ENCODE measurements at regions not wholly inside any gene's neighbourhood (a gene's known extent, or its start where the extent isn't known, plus 50 kb on each side); places are given as distances from the start of the nearest gene placed in this dataset.

DNA sequence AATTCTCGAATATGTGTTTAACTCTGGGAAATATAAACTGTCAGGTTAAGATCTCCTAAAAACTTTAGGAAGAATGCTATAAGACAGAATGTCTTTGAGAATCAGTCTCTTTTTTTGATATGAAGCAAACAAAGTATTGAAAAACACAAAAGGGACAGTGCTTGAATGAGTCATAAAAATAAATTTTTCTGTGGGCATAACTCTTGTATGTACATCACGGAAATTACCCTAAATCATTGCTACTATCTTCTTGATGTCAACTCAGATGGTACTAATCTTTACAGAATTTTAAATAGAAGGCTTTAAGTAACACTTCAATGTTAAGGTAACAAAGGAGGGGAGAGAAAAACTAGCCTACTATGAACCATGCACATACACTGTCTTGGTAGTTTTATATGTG lies 244.0 kb upstream of the AMIGO2 start:
- WGBS (ENCODE audit: insufficient coverage): no CpG with 5 or more reads among the region's 2 CpGs
- H3K36me3 ChIP-seq (ENCODE audit: control insufficient read depth in 4 of 4, insufficient read depth in 4 of 4, low read length in 3 of 4): no peaks in the 10 kb centered on the region
- H3K4me3 ChIP-seq (ENCODE audit: control insufficient read depth in 1 of 7, extremely low read depth in 1 of 7, insufficient read depth in 4 of 7, low read depth in 2 of 7, low read length in 6 of 7): no peak overlapping the region
- H3K9me3 ChIP-seq (ENCODE audit: control extremely low read depth in 1 of 5, control insufficient read depth in 4 of 5, insufficient read depth in 2 of 5, low read depth in 1 of 5, low read length in 4 of 5): no peaks in the 10 kb centered on the region
- H3K27ac ChIP-seq (ENCODE audit: insufficient read depth in 1 of 2, low read depth in 1 of 2, low read length in 2 of 2, poor library complexity in 1 of 2, severe bottlenecking in 2 of 2): no peak overlapping the region
- no peaks in the 10 kb centered on the region for H3K4me1 ChIP-seq (ENCODE audit: control extremely low read depth in 1 of 4, control insufficient read depth in 4 of 4, insufficient read depth in 4 of 4, low read length in 3 of 4)
- DNase-seq: no peak
- no peaks in the 10 kb centered on the region for H3K27me3 ChIP-seq (replicated peaks in 2 of 5; ENCODE audit: control insufficient read depth in 4 of 5, insufficient read depth in 5 of 5, low read length in 4 of 5)
- CTCF ChIA-PET: no interaction called here
- POLR2A ChIA-PET: no interaction called here

GRCh38 chr12:47321436-47321835 lies 241.7 kb upstream of the AMIGO2 start:
- Histone ChIP-seq H3K27ac (ENCODE audit: insufficient read depth in 1 of 2, low read depth in 1 of 2, low read length in 2 of 2, poor library complexity in 1 of 2, severe bottlenecking in 2 of 2) (no peak overlapping the region), H3K9me3 (ENCODE audit: control extremely low read depth in 1 of 5, control insufficient read depth in 4 of 5, insufficient read depth in 2 of 5, low read depth in 1 of 5, low read length in 4 of 5) (no peaks in the 10 kb centered on the region), H3K27me3 (replicated peaks in 2 of 5; ENCODE audit: control insufficient read depth in 4 of 5, insufficient read depth in 5 of 5, low read length in 4 of 5) (no peaks in the 10 kb centered on the region), H3K4me3 (ENCODE audit: control insufficient read depth in 1 of 7, extremely low read depth in 1 of 7, insufficient read depth in 4 of 7, low read depth in 2 of 7, low read length in 6 of 7) (no peak overlapping the region), H3K36me3 (ENCODE audit: control insufficient read depth in 4 of 4, insufficient read depth in 4 of 4, low read length in 3 of 4) (no peaks in the 10 kb centered on the region), H3K4me1 (ENCODE audit: control extremely low read depth in 1 of 4, control insufficient read depth in 4 of 4, insufficient read depth in 4 of 4, low read length in 3 of 4) (peaks cover 0 to 6% (median 2%) of the 10 kb centered on the region in 4 experiments)
- DNase-seq: no peak
- 0% methylated on average over 2 of the region's 2 CpGs for WGBS (ENCODE audit: insufficient coverage)
- POLR2A ChIA-PET: interaction anchor here (1.1 kb wide), 1 partner anchor 9 kb away, joined by 3 read pairs; no protein-coding TSS in a partner anchor
- CTCF ChIA-PET: interaction anchor here (1.2 kb wide), 1 partner anchor 76 kb away, joined by 3 read pairs; no protein-coding TSS in a partner anchor

DNA sequence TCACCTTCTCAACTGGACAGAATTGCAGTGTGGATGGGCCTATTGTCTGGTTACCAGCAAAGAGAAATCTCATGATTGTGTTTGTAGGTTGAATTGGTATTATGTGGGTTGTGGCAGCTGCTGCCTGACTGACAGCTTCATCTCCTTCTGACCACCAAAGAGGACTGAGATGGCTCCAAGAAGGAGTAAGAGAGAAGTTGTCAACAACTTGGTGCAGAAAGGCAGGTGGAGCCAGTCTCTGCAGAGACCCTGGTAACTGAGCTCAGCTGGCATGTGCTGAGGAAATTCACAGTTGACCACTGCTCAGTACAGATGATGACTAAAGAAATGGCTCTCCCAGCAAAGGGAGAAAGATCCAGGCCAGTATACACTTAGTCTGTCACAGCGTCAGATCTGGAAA lies 240.0 kb upstream of the AMIGO2 start:
- ChIA-PET POLR2A (no interaction called here), CTCF (interaction anchor here (0.6 kb wide), 1 partner anchor 82 kb away, joined by 3 read pairs; no protein-coding TSS in a partner anchor)
- peaks cover 0 to 6% (median 3%) of the 10 kb centered on the region in 4 experiments for H3K4me1 ChIP-seq (ENCODE audit: control extremely low read depth in 1 of 4, control insufficient read depth in 4 of 4, insufficient read depth in 4 of 4, low read length in 3 of 4)
- H3K9me3 ChIP-seq (ENCODE audit: control extremely low read depth in 1 of 5, control insufficient read depth in 4 of 5, insufficient read depth in 2 of 5, low read depth in 1 of 5, low read length in 4 of 5): no peaks in the 10 kb centered on the region
- WGBS (ENCODE audit: insufficient coverage): 92% methylated on average over 1 of the region's 1 CpG
- DNase-seq: no peak
- no peak overlapping the region for H3K4me3 ChIP-seq (ENCODE audit: control insufficient read depth in 1 of 7, extremely low read depth in 1 of 7, insufficient read depth in 4 of 7, low read depth in 2 of 7, low read length in 6 of 7)
- no peaks in the 10 kb centered on the region for H3K36me3 ChIP-seq (ENCODE audit: control insufficient read depth in 4 of 4, insufficient read depth in 4 of 4, low read length in 3 of 4)
- H3K27ac ChIP-seq (ENCODE audit: insufficient read depth in 1 of 2, low read depth in 1 of 2, low read length in 2 of 2, poor library complexity in 1 of 2, severe bottlenecking in 2 of 2): no peak overlapping the region
- no peaks in the 10 kb centered on the region for H3K27me3 ChIP-seq (replicated peaks in 2 of 5; ENCODE audit: control insufficient read depth in 4 of 5, insufficient read depth in 5 of 5, low read length in 4 of 5)

DNA sequence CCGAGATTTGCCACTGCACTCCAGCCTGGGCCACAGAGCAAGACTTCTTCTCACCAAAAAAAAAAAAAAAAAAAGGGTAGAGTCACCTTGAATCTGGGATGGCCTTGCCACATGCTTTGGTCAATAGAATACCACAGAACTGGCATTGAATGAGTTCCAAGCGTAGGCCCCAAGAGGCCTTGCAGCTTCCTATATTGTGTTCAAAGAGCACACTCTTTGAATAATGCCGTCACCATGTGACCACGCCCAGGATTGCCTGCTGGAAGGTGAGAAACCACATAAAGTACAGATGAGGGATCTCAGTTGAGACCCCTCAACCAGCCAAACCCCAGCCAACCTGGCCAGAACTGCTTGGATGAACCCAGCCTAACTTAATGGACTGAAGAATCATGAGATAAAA lies 239.2 kb upstream of the AMIGO2 start:
- no peak overlapping the region for H3K4me3 ChIP-seq (ENCODE audit: control insufficient read depth in 1 of 7, extremely low read depth in 1 of 7, insufficient read depth in 4 of 7, low read depth in 2 of 7, low read length in 6 of 7)
- DNase-seq: no peak
- no peaks in the 10 kb centered on the region for H3K36me3 ChIP-seq (ENCODE audit: control insufficient read depth in 4 of 4, insufficient read depth in 4 of 4, low read length in 3 of 4)
- no peaks in the 10 kb centered on the region for H3K9me3 ChIP-seq (ENCODE audit: control extremely low read depth in 1 of 5, control insufficient read depth in 4 of 5, insufficient read depth in 2 of 5, low read depth in 1 of 5, low read length in 4 of 5)
- no peak overlapping the region for H3K27ac ChIP-seq (ENCODE audit: insufficient read depth in 1 of 2, low read depth in 1 of 2, low read length in 2 of 2, poor library complexity in 1 of 2, severe bottlenecking in 2 of 2)
- no peaks in the 10 kb centered on the region for H3K27me3 ChIP-seq (replicated peaks in 2 of 5; ENCODE audit: control insufficient read depth in 4 of 5, insufficient read depth in 5 of 5, low read length in 4 of 5)
- H3K4me1 ChIP-seq (ENCODE audit: control extremely low read depth in 1 of 4, control insufficient read depth in 4 of 4, insufficient read depth in 4 of 4, low read length in 3 of 4): peaks cover 0 to 6% (median 3%) of the 10 kb centered on the region in 4 experiments
- CTCF ChIA-PET: interaction anchor here (0.6 kb wide), 1 partner anchor 82 kb away, joined by 3 read pairs; no protein-coding TSS in a partner anchor
- POLR2A ChIA-PET: no interaction called here
- 90% methylated on average over 3 of the region's 4 CpGs for WGBS (ENCODE audit: insufficient coverage)

DNA sequence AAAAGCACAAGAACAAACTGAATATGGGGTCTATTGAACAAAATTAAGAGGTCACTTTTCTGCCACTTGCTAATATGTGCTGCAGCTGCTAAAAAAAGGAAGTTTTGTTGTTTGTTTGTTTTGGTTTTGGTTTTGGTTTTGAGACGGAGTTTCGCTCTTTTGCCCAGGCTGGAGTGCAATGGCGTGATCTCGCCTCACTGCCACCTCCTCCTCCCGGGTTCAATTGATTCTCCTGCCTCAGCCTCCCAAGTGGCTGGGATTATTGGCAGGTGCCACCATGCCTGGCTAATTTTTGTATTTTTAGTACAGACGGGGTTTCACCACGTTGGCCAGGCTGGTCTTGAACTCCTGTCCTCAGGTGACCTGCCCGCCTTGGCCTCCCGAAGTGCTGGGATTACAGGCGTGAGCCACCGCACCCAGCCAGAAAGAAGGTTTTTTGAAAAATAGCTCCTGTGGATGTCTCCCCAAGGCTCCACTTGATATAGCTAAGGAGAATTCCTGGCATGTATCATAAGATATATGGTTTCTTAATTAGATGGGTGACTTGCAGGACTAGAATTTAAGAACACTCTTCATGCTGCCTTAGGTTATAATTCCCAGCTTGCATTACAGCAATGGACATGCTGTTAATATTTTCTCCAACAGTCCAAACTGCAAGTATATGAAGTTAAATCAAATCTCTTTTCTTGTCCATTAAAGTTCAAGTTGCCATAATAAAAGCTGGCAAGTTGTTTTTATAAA lies 237.6 kb upstream of the AMIGO2 start:
- ChIA-PET CTCF (interaction anchor here (0.9 to 1.6 kb wide), 4 partner anchors 8 to 80 kb away, joined by 3 to 5 read pairs (median 3); no protein-coding TSS in a partner anchor), POLR2A (no interaction called here)
- H3K27me3 ChIP-seq (replicated peaks in 2 of 5; ENCODE audit: control insufficient read depth in 4 of 5, insufficient read depth in 5 of 5, low read length in 4 of 5): no peaks in the 10 kb centered on the region
- DNase-seq: peak; percentile 29 to 68 (median 63)
- H3K4me3 ChIP-seq (ENCODE audit: control insufficient read depth in 1 of 7, extremely low read depth in 1 of 7, insufficient read depth in 4 of 7, low read depth in 2 of 7, low read length in 6 of 7): peak overlapping the region in 1 of 7 experiments; percentile 71
- peaks cover 0 to 8% (median 3%) of the 10 kb centered on the region in 4 experiments for H3K4me1 ChIP-seq (ENCODE audit: control extremely low read depth in 1 of 4, control insufficient read depth in 4 of 4, insufficient read depth in 4 of 4, low read length in 3 of 4)
- no peaks in the 10 kb centered on the region for H3K36me3 ChIP-seq (ENCODE audit: control insufficient read depth in 4 of 4, insufficient read depth in 4 of 4, low read length in 3 of 4)
- H3K9me3 ChIP-seq (ENCODE audit: control extremely low read depth in 1 of 5, control insufficient read depth in 4 of 5, insufficient read depth in 2 of 5, low read depth in 1 of 5, low read length in 4 of 5): no peaks in the 10 kb centered on the region
- 74% methylated on average over 8 of the region's 11 CpGs for WGBS (ENCODE audit: insufficient coverage)
- H3K27ac ChIP-seq (ENCODE audit: insufficient read depth in 1 of 2, low read depth in 1 of 2, low read length in 2 of 2, poor library complexity in 1 of 2, severe bottlenecking in 2 of 2): no peak overlapping the region

DNA sequence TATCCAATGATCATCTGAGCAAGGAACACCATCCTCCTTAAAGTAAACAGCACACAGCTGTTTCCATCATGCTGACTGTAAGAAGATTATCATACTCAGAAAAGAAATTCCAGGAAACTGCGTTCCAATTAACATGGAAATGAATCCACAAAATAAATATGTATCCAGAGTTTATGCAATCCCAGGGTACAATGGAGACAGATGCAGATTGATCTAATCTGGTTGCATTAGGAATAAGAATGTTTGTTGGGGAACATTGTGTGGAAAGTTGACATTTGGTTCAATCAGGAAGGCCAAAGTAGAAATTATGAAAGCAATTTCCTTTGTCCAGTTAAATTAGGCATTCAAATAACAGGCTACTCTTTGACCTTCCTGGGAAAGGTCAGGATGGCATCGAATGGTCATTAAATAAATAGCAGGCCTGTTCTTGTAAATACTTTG lies 236.9 kb upstream of the AMIGO2 start:
- Histone ChIP-seq H3K27ac (ENCODE audit: insufficient read depth in 1 of 2, low read depth in 1 of 2, low read length in 2 of 2, poor library complexity in 1 of 2, severe bottlenecking in 2 of 2) (no peak overlapping the region), H3K4me1 (ENCODE audit: control extremely low read depth in 1 of 4, control insufficient read depth in 4 of 4, insufficient read depth in 4 of 4, low read length in 3 of 4) (peaks cover 0 to 8% (median 3%) of the 10 kb centered on the region in 4 experiments), H3K27me3 (replicated peaks in 2 of 5; ENCODE audit: control insufficient read depth in 4 of 5, insufficient read depth in 5 of 5, low read length in 4 of 5) (no peaks in the 10 kb centered on the region), H3K9me3 (ENCODE audit: control extremely low read depth in 1 of 5, control insufficient read depth in 4 of 5, insufficient read depth in 2 of 5, low read depth in 1 of 5, low read length in 4 of 5) (no peaks in the 10 kb centered on the region), H3K4me3 (ENCODE audit: control insufficient read depth in 1 of 7, extremely low read depth in 1 of 7, insufficient read depth in 4 of 7, low read depth in 2 of 7, low read length in 6 of 7) (no peak overlapping the region), H3K36me3 (ENCODE audit: control insufficient read depth in 4 of 4, insufficient read depth in 4 of 4, low read length in 3 of 4) (no peaks in the 10 kb centered on the region)
- CTCF ChIA-PET: interaction anchor here (1.6 kb wide), 1 partner anchor 9 kb away, joined by 5 read pairs; no protein-coding TSS in a partner anchor
- POLR2A ChIA-PET: no interaction called here
- 100% methylated on average over 1 of the region's 2 CpGs for WGBS (ENCODE audit: insufficient coverage)
- DNase-seq: no peak

GRCh38 chr12:47314996-47315395 lies 235.2 kb upstream of the AMIGO2 start:
- H3K9me3 ChIP-seq (ENCODE audit: control extremely low read depth in 1 of 5, control insufficient read depth in 4 of 5, insufficient read depth in 2 of 5, low read depth in 1 of 5, low read length in 4 of 5): peaks cover 0 to 4% (median 0%) of the 10 kb centered on the region in 5 experiments
- no peak overlapping the region for H3K4me3 ChIP-seq (ENCODE audit: control insufficient read depth in 1 of 7, extremely low read depth in 1 of 7, insufficient read depth in 4 of 7, low read depth in 2 of 7, low read length in 6 of 7)
- H3K36me3 ChIP-seq (ENCODE audit: control insufficient read depth in 4 of 4, insufficient read depth in 4 of 4, low read length in 3 of 4): no peaks in the 10 kb centered on the region
- CTCF ChIA-PET: interaction anchor here (1.0 to 1.1 kb wide), 2 partner anchors 11 to 45 kb away, joined by 3 to 4 read pairs; no protein-coding TSS in a partner anchor
- POLR2A ChIA-PET: no interaction called here
- WGBS (ENCODE audit: insufficient coverage): no CpG with 5 or more reads among the region's 1 CpG
- H3K27ac ChIP-seq (ENCODE audit: insufficient read depth in 1 of 2, low read depth in 1 of 2, low read length in 2 of 2, poor library complexity in 1 of 2, severe bottlenecking in 2 of 2): no peak overlapping the region
- DNase-seq: no peak
- H3K27me3 ChIP-seq (replicated peaks in 2 of 5; ENCODE audit: control insufficient read depth in 4 of 5, insufficient read depth in 5 of 5, low read length in 4 of 5): no peaks in the 10 kb centered on the region
- peaks cover 0 to 8% (median 3%) of the 10 kb centered on the region in 4 experiments for H3K4me1 ChIP-seq (ENCODE audit: control extremely low read depth in 1 of 4, control insufficient read depth in 4 of 4, insufficient read depth in 4 of 4, low read length in 3 of 4)

Measured in common myeloid progenitor, CD34-positive (primary cell).